GM23248 (cell line): ENCODE measurements at regions not wholly inside any gene's neighbourhood (a gene's known extent, or its start where the extent isn't known, plus 50 kb on each side); places are given as distances from the start of the nearest gene placed in this dataset.

Experiments
- EZH2 ChIP-seq: fragments of 200-600 bp; sonication (generic); IDR thresholded peaks from 2 replicates; pipeline ENCODE4 v1.6.1; 2018; ENCODE audit warnings: antibody characterized with exemption, mild to moderate bottlenecking; ENCODE audit not compliant: insufficient read depth, poor library complexity, severe bottlenecking
- EZH2phosphoT487 ChIP-seq: fragments of 200-600 bp; sonication (generic); IDR thresholded peaks from 2 replicates; pipeline ENCODE4 v1.6.1; 2018; ENCODE audit warnings: antibody characterized with exemption, moderate library complexity, mild to moderate bottlenecking, low read depth; ENCODE audit not compliant: insufficient read depth

GRCh38 chr13:106981051-106981450, 413.1 kb upstream of the ARGLU1 start:
- TF ChIP-seq EZH2, result no peak
- no peak for TF ChIP-seq EZH2phosphoT487
